HFFc6 (cell line): ENCODE measurements at regions not wholly inside any gene's neighbourhood (a gene's known extent, or its start where the extent isn't known, plus 50 kb on each side); places are given as distances from the start of the nearest gene placed in this dataset.

ENCODE experiments used
- DNase-seq: peaks from one replicate; pipeline ENCODE4 v3.0.0-alpha.2; 2018
- H3K27ac Mint-ChIP-seq: 2 replicates; pipeline ENCODE4 v1.8.0; 2020; ENCODE audit warnings: mild to moderate bottlenecking, mixed read lengths
- H3K27me3 Mint-ChIP-seq: 2 replicates; pipeline ENCODE4 v1.8.0; 2021; ENCODE audit warnings: mild to moderate bottlenecking, moderate library complexity, mixed read lengths; ENCODE audit not compliant: insufficient read depth
- H3K36me3 Mint-ChIP-seq: 2 replicates; pipeline ENCODE4 v1.8.0; 2021; ENCODE audit warnings: low read depth, mixed read lengths
- H3K4me1 Mint-ChIP-seq: 2 replicates; pipeline ENCODE4 v1.8.0; 2020; ENCODE audit warnings: low read depth, mixed read lengths
- H3K4me3 Mint-ChIP-seq: 2 replicates; pipeline ENCODE4 v1.8.0; 2020; ENCODE audit warnings: mild to moderate bottlenecking, moderate library complexity, mixed read lengths
- H3K9me3 Mint-ChIP-seq: 2 replicates; pipeline ENCODE4 v1.8.0; 2020; ENCODE audit warnings: mild to moderate bottlenecking, mixed read lengths
- TF ChIP-seq, protein P1 (sequence below): fragments of 200-600 bp; sonication (generic); IDR thresholded peaks from 2 replicates; pipeline ENCODE4 v1.5.0; 2021; ENCODE audit warnings: antibody characterized with exemption, mild to moderate bottlenecking

DNA sequence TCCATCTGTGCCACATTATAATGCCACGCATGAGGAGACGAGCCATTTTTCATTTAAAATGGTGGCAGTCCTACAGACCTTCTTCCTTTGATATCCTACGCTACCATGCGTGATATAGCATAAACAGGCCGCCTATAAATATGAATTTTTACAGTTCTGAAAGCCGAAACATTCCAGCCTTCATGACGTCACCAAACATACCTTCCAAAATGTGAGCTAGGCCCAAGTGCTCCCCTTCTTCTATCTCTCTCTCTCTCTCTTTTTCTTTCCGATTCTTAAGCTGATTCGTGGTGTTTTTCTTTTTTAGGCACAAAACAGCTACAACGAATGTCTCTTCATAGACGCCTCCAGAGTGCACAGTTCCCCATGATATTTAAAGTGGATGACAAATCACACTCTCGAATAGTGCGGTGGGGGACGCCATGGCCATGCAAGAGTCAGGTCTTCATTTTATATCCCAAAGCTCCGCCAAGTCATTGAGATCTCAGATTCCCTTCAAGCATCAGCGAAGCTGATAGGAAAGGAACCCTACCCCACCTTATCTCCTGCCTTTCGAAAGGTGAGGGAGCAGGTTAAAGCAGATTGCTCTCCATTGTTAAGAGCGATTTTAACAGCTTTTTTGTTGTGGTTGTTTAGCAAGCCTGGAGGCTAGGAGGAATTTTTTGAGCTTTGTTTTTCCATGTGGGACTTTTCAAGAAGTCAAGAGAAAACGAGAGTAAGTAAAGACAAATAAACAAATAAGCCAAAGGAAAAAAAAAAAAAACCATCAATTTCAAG is 436.3 kb downstream of the CMPK2 start:
- H3K9me3 Mint-ChIP-seq: peaks cover 34% of the 10 kb centered on the region
- no peak overlapping the region for H3K4me3 Mint-ChIP-seq
- no peak for DNase-seq
- H3K27me3 Mint-ChIP-seq: no peaks in the 10 kb centered on the region
- no peaks in the 10 kb centered on the region for H3K36me3 Mint-ChIP-seq
- no peak overlapping the region for H3K27ac Mint-ChIP-seq
- no peaks in the 10 kb centered on the region for H3K4me1 Mint-ChIP-seq
- TF ChIP-seq, protein P1, sequence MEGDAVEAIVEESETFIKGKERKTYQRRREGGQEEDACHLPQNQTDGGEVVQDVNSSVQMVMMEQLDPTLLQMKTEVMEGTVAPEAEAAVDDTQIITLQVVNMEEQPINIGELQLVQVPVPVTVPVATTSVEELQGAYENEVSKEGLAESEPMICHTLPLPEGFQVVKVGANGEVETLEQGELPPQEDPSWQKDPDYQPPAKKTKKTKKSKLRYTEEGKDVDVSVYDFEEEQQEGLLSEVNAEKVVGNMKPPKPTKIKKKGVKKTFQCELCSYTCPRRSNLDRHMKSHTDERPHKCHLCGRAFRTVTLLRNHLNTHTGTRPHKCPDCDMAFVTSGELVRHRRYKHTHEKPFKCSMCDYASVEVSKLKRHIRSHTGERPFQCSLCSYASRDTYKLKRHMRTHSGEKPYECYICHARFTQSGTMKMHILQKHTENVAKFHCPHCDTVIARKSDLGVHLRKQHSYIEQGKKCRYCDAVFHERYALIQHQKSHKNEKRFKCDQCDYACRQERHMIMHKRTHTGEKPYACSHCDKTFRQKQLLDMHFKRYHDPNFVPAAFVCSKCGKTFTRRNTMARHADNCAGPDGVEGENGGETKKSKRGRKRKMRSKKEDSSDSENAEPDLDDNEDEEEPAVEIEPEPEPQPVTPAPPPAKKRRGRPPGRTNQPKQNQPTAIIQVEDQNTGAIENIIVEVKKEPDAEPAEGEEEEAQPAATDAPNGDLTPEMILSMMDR: no peak

DNA sequence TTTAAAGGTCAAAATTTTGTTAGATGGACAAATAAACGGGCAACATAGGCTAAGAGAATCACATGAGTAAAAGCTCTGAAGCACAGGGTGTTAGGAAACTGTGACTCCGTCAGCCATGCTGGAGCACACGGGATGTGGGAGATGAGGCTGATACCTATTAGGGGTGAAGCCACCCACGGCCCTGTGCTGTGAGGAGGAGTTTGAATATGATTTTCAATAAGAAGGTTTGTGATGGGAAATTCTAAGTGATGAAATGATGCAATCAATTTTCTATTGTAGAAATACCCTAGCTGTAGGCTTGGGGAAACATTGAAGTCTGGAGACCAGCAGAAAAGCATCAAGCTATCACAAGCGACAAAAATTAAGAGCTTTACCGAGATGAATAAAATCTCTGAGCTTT is 431.3 kb downstream of the CMPK2 start:
- no peaks in the 10 kb centered on the region for H3K36me3 Mint-ChIP-seq
- H3K27ac Mint-ChIP-seq: no peak overlapping the region
- no peaks in the 10 kb centered on the region for H3K4me1 Mint-ChIP-seq
- H3K27me3 Mint-ChIP-seq: no peaks in the 10 kb centered on the region
- H3K4me3 Mint-ChIP-seq: no peak overlapping the region
- no peak for DNase-seq
- H3K9me3 Mint-ChIP-seq: peaks cover 40% of the 10 kb centered on the region
- TF ChIP-seq, protein P1: no peak

DNA sequence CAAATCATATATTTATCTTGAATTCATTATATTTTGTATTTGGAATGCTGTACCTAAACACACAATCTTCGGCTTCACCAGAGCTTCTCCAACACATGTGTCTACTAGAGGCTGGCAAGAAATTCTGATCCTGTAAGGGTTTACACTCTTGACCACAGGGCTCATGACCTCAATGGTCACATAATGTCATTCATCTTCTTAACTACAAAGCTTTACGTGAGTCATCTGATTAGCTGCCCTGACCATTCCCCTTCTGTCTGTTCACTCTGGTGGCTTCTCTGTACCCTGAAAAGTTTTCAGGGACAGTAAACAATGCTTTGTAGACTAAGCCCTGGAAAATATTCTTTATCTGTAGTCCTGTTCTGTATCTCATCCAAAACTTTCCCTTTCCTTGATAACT is 423.9 kb downstream of the CMPK2 start:
- Mint-ChIP-seq H3K9me3 (peaks cover 25% of the 10 kb centered on the region), H3K27me3 (no peaks in the 10 kb centered on the region; the same call in 1 of the 2 replicates), H3K4me1 (no peaks in the 10 kb centered on the region), H3K36me3 (no peaks in the 10 kb centered on the region), H3K27ac (no peak overlapping the region), H3K4me3 (no peak overlapping the region)
- DNase-seq: no peak
- TF ChIP-seq, protein P1: no peak

DNA sequence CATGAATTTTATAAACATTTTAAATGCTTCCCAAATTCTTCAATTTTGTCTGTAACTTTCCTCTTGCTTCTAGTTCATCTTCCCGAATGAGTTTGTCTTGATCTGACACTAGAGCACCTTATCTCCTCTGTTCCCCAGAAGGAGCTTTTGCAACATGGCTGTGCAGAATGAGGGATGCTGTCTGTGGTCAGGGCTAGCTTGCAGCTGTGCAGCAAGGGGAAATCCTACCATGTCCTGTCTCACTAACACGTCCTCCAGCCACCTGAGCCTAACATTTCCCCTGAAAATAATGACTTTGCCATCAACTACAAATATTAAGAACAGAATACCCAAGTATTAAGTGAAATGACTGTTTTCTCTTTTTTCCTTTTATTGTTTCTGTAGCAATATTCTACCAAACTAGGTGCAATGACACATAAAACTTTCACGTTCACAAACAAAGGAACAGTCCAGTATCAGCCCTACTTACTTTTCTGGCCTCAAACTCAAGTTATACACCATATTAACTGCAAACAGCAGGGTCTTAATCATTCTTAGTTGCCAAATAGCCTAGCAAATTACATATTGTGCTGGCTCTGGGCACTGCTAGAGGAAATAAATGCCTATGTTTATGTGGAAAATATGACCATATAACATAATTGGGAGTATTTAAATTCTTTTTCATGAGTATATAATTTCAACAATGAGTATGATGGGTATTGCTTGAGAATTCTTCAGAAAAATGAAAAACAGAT is 423.3 kb downstream of the CMPK2 start:
- TF ChIP-seq, protein P1: no peak
- H3K36me3 Mint-ChIP-seq: no peaks in the 10 kb centered on the region
- H3K9me3 Mint-ChIP-seq: peaks cover 25% of the 10 kb centered on the region
- peaks cover 2% of the 10 kb centered on the region; the same call in 1 of the 2 replicates for H3K27me3 Mint-ChIP-seq
- H3K4me1 Mint-ChIP-seq: no peaks in the 10 kb centered on the region
- DNase-seq: no peak
- H3K4me3 Mint-ChIP-seq: no peak overlapping the region
- H3K27ac Mint-ChIP-seq: no peak overlapping the region

DNA sequence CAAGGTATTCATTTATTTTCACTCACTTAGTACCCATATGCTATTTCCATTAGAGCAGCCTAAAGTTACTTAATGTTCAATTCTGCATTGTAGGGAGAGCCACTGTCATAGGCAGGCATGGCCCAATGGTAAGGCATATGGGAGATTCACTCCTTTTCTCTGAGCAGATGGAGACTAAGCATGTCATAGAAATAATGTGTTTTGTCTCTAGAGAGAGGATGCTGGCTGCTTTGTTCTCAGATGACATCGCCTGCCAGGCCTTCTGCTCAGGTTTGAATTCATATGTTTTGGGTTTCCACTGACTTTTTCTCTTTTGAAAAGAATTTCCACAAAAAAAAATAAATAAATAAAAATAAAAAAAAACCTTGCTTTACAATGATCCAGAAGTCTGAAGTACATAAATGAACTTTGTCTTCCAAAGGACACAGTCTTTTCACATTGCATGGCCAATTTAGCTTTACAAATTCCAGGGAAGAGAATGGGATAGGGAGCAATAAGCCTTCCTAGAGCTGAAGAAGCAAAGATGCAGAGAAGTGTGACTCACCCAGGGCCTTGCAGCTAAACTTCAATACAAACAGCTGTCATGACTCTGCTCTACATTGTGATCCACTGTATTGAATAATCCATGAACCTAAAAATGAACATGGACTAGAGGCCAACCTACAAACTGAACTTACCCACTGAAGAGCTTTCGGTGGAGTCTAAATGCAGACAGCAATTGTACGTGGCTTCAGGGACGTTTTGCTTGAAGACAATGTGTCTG is 422.5 kb downstream of the CMPK2 start:
- no peaks in the 10 kb centered on the region for H3K36me3 Mint-ChIP-seq
- no peaks in the 10 kb centered on the region for H3K4me1 Mint-ChIP-seq
- TF ChIP-seq, protein P1: no peak
- H3K4me3 Mint-ChIP-seq: no peak overlapping the region
- H3K27me3 Mint-ChIP-seq: peaks cover 3% of the 10 kb centered on the region; the same call in 1 of the 2 replicates
- peaks cover 25% of the 10 kb centered on the region for H3K9me3 Mint-ChIP-seq
- DNase-seq: no peak
- H3K27ac Mint-ChIP-seq: no peak overlapping the region
